ENCODE measurements at regions not wholly inside any gene's neighbourhood (a gene's known extent, or its start where the extent isn't known, plus 50 kb on each side); places are given as distances from the start of the nearest gene placed in this dataset.
"Not testable (repeated sequence)": the region's sequence is repeated elsewhere in the genome, so short reads cannot be mapped to it uniquely, and the experiment has no call there.

DNA sequence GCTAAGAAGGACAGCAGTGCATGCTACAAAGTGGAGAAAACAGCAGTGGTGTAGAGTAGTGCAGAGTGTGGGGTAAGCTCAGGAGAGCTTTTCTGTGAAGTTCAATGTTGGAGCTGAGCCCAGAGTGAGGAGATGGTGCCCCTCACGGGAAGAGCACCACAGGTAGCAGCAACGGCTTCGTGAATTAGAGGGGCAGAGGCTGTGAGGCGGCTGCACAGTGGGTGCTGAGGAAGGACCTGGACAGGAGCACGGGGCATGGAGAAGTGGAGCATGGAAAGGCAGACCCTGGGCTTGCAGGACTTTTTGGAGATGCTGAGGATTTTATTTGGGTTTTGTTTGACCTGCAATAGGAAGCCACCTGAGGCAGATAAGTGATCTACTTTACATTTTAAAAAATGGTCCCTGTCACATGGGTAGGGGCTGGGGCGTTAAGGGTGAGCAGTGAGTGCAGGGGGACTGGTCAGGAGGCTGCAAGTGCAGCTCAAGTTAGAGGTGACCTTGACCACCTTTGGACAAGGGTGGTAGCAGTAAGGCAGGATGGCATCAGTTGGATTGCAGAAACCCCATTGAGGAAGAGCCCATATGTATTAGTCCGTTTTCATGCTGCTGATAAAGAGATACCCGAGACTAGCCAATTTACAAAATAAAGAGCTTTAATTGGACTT is 85.0 kb downstream of the MYCN start:
- no peak for DNase-seq

DNA sequence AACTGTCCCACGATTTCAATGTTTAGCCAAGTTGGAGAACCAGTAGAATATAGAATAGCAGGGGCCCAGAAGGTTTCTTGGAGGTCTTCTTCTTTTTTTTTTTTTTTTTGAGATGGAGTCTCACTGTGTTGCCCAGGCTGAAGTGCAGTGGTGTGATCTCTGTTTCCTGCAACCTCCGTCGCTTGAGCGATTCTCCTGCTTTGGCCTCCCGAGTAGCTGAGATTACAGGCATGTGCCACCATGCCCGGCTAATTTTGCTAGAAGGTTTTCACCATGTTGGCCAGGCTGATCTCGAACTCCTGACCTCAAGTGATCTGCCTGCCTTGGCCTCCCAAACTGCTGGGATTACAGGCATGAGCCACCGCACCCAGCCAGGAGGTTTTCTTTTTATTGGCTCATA is 84.3 kb downstream of the MYCN start:
- not testable (repeated sequence) for DNase-seq

DNA sequence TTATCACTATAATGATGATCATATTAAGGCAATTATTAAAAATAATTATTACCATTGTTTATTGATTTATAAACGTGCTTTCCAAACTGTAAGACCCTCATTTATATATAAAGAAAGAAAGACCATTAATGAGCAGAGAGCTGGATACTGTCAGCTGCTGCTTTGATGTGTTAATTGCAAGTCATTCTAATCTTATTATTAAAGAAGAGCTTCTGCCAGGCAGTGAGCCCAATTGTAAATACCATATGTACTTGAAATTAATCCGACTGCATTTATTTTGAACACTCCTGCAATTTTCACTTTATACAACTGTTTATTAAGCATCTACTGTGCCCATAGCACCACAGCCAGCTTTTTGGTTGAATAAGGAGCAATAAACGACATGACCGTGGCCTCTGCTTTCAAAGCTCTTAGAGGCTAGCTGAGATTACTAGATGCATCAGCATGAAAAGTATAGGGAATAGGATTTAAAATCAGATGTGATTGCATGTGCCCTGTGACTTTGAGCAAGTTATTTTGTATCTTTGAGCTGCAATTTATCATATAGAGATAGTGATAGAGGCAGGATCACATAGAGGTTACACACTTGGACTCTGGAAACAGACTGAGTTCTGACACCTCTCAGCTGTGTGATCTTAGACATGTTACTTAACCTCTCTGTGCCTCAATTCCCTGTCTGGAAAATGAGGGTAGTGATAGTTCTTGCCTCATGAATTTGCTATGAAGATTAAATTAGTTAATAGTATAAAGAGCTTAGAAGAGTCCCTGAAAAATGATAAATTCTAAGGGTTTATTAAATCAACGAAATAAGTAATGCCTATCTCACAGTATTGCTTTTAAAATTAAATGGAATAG is 83.4 kb downstream of the MYCN start:
- no peak for DNase-seq

DNA sequence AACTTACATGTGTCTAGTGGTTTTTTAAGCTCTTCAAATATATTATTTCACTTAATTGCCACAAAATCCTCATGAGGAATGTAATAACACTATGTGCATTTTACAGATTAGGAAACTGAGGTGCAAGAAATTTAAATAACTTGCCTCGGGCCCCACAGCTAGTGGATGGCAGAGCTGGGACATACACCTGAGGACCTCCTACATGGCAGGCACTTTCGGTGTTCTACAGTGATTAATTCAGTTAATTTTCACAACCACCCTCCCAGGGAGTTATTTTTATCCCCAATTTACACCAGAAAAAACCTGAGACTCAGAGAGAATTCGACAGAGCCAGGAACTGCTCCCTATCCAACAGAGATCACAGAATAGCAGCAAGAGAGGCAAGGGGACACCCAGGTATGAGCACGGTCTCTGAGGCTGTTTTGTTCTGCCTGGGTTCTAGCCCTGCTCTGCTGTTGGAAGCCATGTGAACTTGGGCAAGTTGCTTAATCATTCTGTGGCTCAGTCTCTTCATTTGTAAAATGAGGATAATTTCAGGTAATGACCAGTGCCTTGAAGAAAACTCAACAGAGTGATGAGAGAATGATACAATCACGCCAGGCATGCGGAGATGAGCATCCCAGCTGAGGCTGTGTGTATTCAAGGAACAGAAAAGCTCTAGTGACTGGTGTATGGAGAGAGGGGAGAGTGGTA is 82.3 kb downstream of the MYCN start:
- no peak for DNase-seq

DNA sequence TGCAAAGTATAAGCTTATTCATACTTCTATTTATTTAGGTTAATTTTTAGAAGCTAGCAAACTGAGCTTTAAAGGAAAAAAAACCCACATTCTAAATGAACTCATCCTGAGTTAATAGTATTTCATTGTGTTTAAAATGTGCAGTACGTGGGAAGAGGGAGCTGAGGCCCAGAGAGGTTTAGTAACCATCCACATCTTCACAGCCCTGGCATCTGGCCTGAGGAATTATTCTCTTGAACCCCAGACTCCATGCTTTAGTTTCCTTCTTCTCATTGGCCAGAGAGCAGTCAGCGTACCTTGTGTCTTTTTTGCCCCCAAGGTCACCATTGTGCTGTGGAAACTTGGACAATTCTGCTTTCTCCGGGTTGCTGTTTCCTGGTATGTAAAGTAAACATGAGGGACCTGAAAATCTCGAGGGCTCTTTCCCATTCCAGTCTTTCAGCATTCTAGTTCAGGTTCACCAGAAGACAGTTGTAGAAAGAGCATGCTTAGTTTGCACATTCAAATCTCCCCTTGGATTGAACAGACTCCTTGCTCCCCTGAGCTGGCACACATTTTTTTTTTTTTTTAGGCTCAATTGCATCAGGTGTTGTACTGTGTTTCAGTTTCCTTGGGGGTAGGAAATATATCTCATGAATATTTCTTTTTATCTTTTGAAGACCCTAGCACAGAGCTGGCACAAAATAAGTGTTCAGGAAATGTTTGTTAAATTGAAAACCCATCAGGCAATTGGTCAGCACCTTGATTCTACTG is 81.4 kb downstream of the MYCN start:
- no peak for DNase-seq

DNA sequence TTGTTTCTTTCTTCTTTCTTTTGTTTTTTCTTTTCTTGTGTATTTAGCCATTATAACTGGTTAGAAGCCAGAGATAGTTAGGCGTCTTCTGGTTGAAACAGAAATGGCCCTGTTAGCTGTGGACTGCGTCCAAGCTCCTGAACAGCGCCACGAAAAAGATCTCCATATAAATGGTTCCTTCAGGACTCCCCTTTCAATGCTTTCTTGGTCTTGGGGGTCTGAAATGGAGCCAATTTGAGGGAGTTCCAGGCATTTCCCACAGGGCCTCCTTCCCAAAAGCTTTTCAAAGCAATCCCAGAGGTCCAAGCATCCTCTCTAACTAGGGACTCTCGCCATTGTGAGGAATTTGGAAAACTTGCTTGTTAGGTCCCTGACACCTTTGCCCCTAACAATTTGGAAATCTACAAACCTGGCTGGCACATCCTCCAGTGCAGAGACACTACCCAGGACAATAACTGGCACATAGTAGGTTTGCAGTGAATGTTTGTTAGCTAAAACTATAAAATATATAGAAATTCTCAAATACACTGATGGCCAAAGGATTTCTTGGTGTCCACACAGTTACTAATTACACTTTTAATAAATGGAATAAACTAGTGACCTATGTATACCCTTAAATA is 80.1 kb downstream of the MYCN start:
- DNase-seq: no peak

DNA sequence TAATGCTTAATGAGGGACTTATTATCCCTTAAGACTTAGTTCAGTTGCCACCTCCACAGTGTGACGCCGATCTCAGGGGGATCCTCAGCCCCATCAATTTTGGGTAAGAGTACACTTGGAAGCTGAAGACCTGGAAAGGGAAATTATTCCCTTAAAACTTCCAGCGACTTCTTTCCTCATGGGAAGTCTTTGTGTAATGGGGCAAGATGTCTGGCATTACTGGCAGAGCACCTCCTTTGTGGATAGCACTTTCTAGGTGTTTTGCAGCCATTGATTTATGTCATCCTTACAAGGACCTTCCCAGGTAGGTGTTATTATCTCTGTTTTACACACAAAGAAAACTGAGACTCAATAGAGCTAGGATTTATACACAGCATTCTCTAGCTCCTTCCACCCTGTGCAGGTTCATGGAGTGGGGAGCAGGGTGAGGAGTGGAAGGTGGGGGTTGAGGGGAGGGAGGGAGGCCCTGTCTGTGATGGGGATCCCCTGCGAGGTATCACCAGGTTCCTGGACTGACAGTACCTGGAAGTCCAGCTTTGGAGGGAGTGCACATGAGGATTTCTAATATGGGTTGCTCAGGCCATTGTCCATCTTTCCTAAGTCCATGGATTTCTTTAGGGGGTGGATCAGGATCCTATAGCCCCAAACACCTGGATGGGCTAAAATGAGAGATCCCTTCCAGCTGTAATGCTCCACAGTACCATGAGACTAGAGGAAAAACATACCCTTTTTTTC is 79.4 kb downstream of the MYCN start:
- DNase-seq: no peak

DNA sequence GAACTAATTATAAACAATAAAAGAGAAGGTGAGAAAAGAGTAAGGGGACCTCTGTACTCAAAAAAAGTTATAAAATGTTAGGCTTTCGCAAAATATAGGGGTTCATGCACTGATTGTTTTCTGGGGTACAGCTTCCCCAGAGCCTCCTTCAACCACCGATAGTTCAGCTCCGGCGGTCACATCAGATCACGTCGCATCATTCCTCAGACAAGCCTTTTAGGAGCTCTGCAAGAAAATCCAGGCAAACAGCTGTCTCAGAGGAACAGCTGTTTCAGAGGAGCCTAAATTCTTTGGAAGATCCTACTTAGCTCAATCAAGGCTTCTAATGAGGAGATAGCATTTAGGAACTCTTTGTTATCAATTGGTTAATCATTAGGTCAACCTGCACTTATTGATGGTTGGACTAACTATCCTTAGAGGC is 78.7 kb downstream of the MYCN start:
- no peak for DNase-seq

DNA sequence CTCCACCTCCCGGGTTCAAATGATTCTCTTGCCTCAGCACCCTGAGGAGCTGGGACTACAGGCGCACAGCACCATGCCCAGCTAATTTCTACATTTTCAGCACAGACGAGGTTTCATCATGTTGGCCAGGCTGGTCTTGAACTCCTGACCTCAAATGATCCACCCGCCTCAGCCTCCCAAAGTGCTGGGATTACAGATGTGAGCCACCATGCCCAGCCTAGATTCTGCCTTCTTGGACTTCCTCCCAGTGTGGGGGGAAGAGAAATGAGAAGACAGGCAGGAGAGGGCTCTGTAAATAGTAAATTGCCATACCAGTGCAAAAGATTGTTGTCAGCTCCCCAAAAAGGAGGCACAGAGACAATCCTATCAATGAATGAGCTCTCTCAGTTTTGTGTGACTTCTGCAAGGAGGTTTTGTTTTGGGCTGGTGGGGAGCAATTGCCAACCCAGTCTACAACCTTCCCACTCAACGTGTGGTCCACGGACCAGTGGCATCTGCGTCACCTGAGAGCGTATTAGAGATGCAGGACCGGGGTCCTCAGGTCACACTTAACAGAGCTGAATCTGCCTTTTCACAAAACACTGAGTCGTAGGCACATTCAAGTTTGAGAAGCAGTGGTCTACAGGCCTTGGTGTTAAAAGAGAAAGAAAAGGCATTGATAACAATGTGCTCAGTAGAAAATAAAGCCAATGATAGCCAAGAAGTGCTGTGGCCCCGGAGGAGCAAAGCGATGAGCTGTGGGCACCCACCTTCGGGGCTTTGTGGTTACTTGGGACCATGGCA is 78.1 kb downstream of the MYCN start:
- no peak for DNase-seq

DNA sequence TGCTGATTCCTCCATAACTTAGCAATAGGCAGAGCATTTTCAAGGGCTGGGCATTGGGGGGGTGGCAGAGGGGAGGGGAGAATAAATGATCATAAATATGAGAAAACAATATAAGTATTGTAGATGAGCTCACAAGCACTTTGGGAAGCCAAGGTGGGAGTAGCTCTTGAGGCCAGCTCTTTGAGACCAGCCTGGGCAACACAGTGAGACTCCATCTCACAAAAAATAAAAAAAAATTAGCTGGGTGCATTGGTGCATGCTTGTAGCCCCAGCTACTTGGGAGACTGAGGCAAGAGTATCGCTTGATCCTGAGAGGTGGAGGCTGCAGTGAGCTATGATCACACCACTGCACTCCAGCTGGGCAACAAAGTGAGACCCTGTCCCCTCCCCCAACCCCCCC is 75.9 kb downstream of the MYCN start:
- no peak for DNase-seq

DNA sequence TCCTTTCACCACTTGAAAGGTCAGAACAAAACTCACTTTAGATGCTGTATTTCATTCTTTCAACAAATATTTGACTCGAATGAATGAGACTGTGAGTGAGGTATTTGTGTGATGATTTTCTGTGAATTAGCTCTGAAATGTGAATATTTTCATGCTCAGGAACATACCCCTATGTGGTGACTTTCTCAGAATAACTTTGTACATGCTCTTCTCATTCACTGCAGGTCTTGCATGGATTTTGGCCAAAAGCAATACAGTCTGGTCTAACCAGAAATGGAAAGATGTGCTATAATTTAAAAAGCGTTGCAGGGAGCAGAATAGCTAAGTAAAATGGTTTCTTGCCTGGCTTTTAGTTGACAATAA is 75.5 kb downstream of the MYCN start:
- no peak for DNase-seq

DNA sequence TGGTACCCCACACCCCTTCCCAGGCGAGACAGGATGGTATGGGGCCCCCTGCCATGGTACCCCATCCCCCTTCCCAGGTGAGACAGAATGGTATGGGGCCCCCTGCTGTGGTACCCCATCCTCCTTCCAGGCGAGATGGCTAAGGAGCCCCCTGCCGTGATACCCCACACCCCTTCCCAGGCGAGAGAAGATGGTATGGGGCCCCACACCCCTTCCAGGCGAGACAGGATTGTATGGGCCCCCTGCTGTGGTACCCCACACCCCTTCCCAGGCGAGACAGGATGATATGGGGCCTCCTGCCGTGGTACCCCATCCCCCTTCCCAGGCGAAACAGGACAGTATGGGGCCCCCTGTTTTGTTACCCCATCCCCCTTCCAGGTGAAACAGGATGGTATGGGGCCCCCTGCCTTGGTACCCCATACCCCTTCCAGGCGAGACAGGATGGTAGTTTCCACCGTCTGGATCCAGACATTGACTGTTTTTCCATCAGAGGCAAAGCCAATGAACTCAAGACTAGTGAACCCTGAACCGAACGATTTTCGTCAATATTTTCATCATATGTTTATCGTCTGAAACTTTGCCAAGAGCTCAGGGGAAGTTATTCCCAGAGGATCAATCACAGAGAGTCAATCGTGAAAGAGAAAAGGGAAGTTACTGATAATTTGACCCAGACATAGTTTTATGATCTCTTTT is 75.0 kb downstream of the MYCN start:
- no peak for DNase-seq

DNA sequence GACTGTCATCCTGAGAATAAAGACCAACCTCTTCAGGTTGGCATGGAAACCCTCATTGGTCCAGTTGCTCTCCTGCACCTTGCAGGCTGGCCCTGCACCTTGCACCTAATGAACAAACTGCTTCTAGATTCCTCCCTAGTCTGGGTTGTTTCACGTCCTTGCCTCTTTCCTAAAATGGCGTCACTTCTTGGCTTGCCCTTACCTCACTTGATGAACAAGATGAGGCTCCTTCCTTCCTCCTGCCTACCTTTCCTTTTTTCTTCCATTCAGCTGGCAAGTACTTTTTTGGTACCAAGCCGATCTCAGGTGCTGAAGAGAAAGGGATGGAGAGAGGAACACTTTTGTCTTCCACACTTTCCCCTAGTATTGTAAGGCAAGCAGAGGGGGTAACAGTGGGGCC is 74.5 kb downstream of the MYCN start:
- no peak for DNase-seq

DNA sequence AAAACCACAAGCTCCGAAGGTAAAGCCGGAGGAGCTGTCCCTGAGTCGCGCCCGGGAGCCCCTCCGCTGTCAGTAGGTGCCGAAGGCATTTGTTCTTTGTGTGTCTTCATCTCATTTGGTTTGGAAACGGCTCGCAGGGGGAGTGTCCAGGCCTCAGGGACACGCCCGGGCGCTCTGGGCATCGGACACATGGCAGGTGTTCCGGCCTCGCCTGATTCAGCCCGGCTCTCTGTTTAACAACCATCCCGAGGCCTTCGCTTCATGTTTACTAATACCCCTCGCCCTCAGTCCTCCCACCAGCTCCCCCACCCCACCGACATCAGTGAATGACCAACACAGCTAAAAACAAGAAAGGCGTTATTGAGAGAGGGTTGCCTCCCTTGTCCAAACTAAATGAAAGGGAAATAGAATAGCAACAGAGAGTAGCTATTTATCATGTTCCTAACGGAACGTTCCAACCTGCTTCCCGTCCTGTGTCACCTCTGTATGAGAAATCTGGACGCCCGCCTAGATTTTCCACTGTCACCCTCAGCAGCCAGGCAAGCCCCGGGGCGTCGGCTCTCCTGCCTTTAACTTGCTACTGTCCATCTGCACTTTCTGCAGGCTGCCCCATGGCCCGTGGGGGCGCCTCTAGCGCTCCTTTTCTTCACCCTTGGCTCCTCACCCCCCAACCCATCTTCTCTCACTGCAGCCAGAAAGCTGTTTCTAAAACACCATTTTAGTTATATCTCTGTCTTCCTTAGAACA is 73.9 kb downstream of the MYCN start:
- DNase-seq: no peak

DNA sequence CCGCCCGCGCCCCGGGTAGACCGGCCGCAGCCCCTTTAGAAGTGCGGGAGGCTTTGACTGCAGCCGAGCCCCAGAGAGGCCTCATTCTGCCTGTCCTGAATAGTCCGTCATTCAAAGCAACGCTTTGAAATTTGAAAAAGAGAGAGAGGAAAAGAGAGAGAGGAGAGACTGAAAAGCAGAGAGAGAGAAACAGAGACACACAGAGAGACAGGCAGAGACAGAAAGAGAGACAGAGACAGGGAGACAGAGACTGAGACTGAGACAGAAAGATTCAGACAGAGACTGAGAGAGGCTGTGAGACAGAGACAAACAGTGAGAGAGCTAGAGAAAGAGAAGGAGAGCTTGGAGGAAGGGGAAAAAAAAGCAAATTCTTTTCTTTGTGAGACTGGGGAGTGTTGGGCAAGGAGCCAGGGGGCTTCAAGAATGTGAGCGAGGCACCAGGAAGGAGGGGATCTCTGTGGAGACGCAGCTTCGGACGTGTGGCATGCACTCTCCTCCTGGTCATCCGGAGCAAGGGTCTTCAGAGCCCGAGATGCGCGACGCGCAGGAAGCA is 73.1 kb downstream of the MYCN start:
- no peak for DNase-seq

DNA sequence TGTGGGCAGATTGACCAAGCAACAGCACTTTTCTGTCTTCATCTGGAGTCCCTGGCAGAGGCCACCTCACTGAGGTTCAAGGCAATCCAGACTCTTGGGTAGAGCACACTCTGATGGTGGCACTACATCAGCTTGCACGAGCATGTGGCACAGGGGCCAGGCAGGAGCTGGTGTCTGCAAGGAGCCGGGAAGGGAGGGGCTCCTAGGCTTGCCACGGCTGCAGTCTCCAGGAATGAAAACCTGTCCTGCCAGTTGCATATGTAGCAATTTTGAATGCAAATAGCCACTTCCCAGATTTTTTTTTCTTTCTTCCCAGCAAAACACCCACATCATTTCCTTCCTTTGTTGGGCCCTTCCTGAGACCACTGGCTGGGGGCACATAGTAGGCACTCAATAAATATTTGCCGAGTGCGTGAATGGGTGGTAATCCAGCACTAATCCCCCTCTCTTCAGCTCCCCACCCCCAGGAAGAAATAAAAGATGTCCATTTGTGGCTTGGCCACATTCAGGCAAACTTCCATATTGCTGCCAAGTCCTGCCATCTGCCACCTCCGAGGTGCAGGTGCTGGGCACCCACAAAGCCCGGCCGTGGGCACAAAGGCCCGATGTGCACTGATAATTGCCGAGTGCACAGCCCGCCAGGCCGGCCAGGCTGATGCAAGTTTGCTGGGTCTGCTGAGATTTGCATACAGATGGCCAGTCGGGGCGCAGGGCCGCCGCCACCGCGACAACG is 72.4 kb downstream of the MYCN start:
- no peak for DNase-seq

DNA sequence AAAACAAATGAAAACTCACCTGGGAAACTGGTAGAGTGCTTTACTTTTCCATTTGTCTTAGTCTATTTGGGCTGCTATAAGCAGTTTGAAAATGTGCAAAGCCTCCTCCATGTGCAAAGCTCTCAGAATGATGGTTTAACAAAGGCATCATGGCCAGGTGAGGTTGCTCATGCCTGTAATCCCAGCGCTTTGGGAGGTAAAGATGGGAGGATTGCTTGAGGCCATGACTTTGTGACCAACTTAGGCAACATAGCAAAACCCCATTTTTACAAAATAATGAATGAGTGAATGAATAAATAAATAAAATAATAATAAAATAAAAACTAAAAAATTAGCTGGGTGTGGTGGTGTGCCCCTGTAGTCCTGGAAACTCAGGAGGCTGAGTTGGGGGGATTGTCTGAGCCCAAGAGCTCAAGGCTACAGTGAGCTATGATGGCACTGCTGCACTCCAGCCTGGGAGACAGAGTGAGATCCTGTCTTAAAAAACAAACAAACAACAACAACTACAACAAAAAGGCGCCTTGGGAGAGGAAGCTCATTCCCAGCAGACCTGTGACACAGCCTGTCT is 71.8 kb downstream of the MYCN start:
- DNase-seq: no peak

DNA sequence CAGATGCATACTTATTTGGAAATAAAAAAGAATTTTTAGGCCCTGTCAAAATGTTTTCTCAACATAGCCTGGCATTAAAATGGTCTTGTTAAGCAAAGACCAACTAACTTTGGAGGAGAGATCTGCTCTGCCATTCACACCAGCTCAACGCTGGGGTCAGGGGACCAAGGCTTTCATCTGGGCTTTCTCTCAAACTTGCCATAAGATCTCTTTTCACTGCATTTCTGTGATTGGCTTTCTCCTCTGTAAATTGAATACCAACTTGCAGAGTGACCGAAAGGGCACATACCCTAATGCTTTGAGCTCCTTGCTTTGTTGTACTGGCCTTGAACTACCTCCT is 71.2 kb downstream of the MYCN start:
- DNase-seq: no peak

Measured in fibroblast of skin of back (primary cell).